K562 (cell line): ENCODE measurements at regions not wholly inside any gene's neighbourhood (a gene's known extent, or its start where the extent isn't known, plus 50 kb on each side); places are given as distances from the start of the nearest gene placed in this dataset.

Experiments
- CEBPB ChIP-seq: fragments of 450-650 bp; IDR thresholded peaks from 2 replicates; pipeline ENCODE4 v1.6.1; 2016; ENCODE audit warnings: missing genetic modification characterization, missing compliant biosample characterization
- CTCF ChIP-seq, 3 experiments: IDR thresholded peaks in 2 of 3; conservative IDR thresholded peaks in 1 of 3; 2 replicates each; pipeline ENCODE4 v1.5.1; 2011 to 2012; ENCODE audit warnings: low read length in 3 of 3, mild to moderate bottlenecking in 3 of 3, control low read depth in 2 of 3, improper control_type of control experiment in 1 of 3, inconsistent platforms in 1 of 3, low read depth in 1 of 3, mixed read lengths in 1 of 3, moderate library complexity in 1 of 3; ENCODE audit not compliant: insufficient read depth in 2 of 3
- FOSL1 ChIP-seq: fragments of 200-800 bp; sonication (Bioruptor generic); conservative IDR thresholded peaks from 2 replicates; pipeline ENCODE4 v1.6.1; 2016; ENCODE audit warnings: missing genetic modification characterization, missing compliant biosample characterization
- HNRNPH1 ChIP-seq: fragments of 200-400 bp; formaldehyde crosslinking; optimal IDR thresholded peaks from 2 replicates; pipeline ENCODE3; 2017; ENCODE audit warnings: low read depth, mild to moderate bottlenecking, low read length, moderate library complexity
- LEF1 ChIP-seq: fragments of 450-650 bp; IDR thresholded peaks from 2 replicates; pipeline ENCODE4 v1.6.1; 2016; ENCODE audit warnings: mild to moderate bottlenecking
- MEIS2 ChIP-seq: fragments of 450-650 bp; IDR thresholded peaks from 2 replicates; pipeline ENCODE4 v1.6.1; 2014; ENCODE audit warnings: mild to moderate bottlenecking; ENCODE audit not compliant: partially characterized antibody
- MLX ChIP-seq, 2 experiments: fragments of 450-650 bp in 1 of 2; sonication (generic) in 1 of 2; formaldehyde crosslinking; conservative IDR thresholded peaks; 2 replicates each; pipeline versions ENCODE4 v1.4.0 to v1.8.1; 2020 to 2022; ENCODE audit warnings: mild to moderate bottlenecking in 1 of 2, missing genetic modification reagents in 1 of 2
- MYNN ChIP-seq, 2 experiments: sonication (generic); formaldehyde crosslinking in 1 of 2; IDR thresholded peaks; 2 replicates each; pipeline versions ENCODE4 v1.5.0 to v1.6.1; 2016 to 2020; ENCODE audit warnings: antibody characterized with exemption in 1 of 2, missing genetic modification reagents in 1 of 2
- PML ChIP-seq: IDR thresholded peaks from 2 replicates; pipeline ENCODE4 v1.6.1; 2012; ENCODE audit warnings: low read length, inconsistent platforms
- POLR2AphosphoS5 ChIP-seq: IDR thresholded peaks from 2 replicates; pipeline ENCODE4 v1.6.1; 2011; ENCODE audit warnings: mild to moderate bottlenecking, low read depth, low read length, moderate library complexity; ENCODE audit not compliant: control insufficient read depth, insufficient read depth
- PRPF4 ChIP-seq: fragments of 200-400 bp; formaldehyde crosslinking; IDR thresholded peaks from one replicate; pipeline ENCODE4 v1.6.1; 2017; ENCODE audit warnings: low read length, low read depth, mild to moderate bottlenecking; ENCODE audit not compliant: insufficient read depth, poor library complexity, severe bottlenecking
- ZNF274 ChIP-seq: IDR thresholded peaks from 2 replicates; pipeline ENCODE4 v1.6.1; 2011; ENCODE audit warnings: low read depth, mild to moderate bottlenecking, low read length, moderate library complexity, borderline replicate concordance
- ZNF592 ChIP-seq: fragments of 450-650 bp; IDR thresholded peaks from 2 replicates; pipeline ENCODE4 v1.6.1; 2017; ENCODE audit warnings: antibody characterized with exemption, mild to moderate bottlenecking

- TF ChIP-seq MEIS2 (no peak), ZNF274 (no peak), CTCF (IDR thresholded peaks at IDR 0.05 in 2 of 3, conservative IDR thresholded peaks at IDR 0.05 in 1 of 3; ENCODE audit: insufficient read depth in 2 of 3, low read depth in 1 of 3, low read length in 3 of 3) (no peak), MLX (CRISPR knock-in tag; conservative IDR thresholded peaks at IDR 0.05) (no peak), MYNN (IDR thresholded peaks at IDR 0.05) (no peak), MYNN (CRISPR knock-in tag; IDR thresholded peaks at IDR 0.05) (no peak), ZNF592 (no peak), HNRNPH1 (no peak), PML (no peak), PRPF4 (no peak), POLR2AphosphoS5 (no peak), FOSL1 (tag) (no peak), CEBPB (tag) (no peak), LEF1 (no peak)
Measured at GRCh38 chr13:111525320-111526118, 205.1 kb downstream of the TEX29 start.
